Esophagus muscularis mucosa (tissue), 4 donors: ENCODE measurements at regions not wholly inside any gene's neighbourhood (a gene's known extent, or its start where the extent isn't known, plus 50 kb on each side); places are given as distances from the start of the nearest gene placed in this dataset.

Experiments used
- EP300 ChIP-seq: sonication (generic); formaldehyde crosslinking; IDR thresholded peaks from one replicate; pipeline ENCODE4 v1.6.1; 2017; ENCODE audit warnings: antibody characterized with exemption
- POLR2A ChIP-seq: fragments of 450-650 bp; IDR thresholded peaks from one replicate; pipeline ENCODE4 v1.6.1; 2017; ENCODE audit warnings: antibody characterized with exemption, moderate library complexity, mild to moderate bottlenecking, low read depth
- TF ChIP-seq, protein P1 (sequence below), 3 experiments: fragments of 200-600 bp in 2 of 3; fragments of 450-650 bp in 1 of 3; sonication (generic) in 2 of 3; IDR thresholded peaks; one replicate each; pipeline ENCODE4 v1.5.1; 2017 to 2019; ENCODE audit warnings: antibody characterized with exemption in 3 of 3, mild to moderate bottlenecking in 2 of 3, moderate library complexity in 1 of 3

DNA sequence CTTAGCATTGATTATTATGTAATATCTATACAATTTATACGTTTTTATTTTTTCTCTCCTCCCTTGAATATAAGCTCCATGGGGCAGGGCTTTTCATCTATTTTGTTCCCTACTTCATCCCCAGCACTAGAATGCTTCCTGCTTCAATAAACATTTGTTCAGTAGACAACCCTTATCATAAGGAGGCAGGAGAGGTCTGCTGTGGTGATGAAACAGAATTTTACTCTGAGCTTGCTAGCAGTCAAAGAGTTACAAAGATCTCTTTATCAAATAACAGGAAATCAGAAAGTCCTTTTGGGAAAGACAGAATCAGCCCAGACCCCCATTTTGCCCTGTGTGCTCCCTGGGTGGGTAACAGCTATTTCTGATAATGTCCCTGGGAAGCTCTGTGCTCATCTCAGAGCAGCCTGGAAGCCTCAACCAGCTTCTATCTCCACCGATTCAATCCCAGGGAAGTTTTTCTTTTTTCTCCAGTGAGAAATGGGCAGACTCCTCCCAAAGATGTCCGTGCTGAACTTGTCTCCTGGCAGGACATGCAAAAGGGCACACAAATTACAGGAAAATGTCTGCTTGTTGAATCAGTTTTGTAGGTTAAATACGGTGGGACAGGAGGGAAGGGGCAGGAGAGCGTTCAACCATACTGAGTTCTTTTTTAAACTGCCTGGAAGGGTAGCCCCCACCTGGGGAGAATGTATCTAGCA lies 84.7 kb upstream of the PKDCC start:
- TF ChIP-seq EP300 = no peak
- TF ChIP-seq, protein P1, sequence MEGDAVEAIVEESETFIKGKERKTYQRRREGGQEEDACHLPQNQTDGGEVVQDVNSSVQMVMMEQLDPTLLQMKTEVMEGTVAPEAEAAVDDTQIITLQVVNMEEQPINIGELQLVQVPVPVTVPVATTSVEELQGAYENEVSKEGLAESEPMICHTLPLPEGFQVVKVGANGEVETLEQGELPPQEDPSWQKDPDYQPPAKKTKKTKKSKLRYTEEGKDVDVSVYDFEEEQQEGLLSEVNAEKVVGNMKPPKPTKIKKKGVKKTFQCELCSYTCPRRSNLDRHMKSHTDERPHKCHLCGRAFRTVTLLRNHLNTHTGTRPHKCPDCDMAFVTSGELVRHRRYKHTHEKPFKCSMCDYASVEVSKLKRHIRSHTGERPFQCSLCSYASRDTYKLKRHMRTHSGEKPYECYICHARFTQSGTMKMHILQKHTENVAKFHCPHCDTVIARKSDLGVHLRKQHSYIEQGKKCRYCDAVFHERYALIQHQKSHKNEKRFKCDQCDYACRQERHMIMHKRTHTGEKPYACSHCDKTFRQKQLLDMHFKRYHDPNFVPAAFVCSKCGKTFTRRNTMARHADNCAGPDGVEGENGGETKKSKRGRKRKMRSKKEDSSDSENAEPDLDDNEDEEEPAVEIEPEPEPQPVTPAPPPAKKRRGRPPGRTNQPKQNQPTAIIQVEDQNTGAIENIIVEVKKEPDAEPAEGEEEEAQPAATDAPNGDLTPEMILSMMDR (IDR thresholded peaks at IDR 0.05) = no peak
- no peak for TF ChIP-seq POLR2A
